Neural cell (in vitro differentiated cells): ENCODE measurements at regions not wholly inside any gene's neighbourhood (a gene's known extent, or its start where the extent isn't known, plus 50 kb on each side); places are given as distances from the start of the nearest gene placed in this dataset.

ENCODE experiments used
- H2AFZ ChIP-seq: fragments of 200-600, 300-800 bp; sonication (generic), shearing (Covaris generic); 2 replicates; pipeline ENCODE4 v1.6.0; 2014; ENCODE audit warnings: low read depth, mild to moderate bottlenecking, antibody characterized with exemption, low read length, moderate library complexity
- H3F3A ChIP-seq: fragments of 200-600 bp; shearing (Covaris generic); 2 replicates; pipeline ENCODE4 v1.6.1; 2016; ENCODE audit warnings: mild to moderate bottlenecking, moderate library complexity, mixed read lengths, antibody characterized with exemption, low read length; ENCODE audit not compliant: insufficient read depth, poor library complexity, severe bottlenecking
- H3K27ac ChIP-seq: fragments of 200-600, 300-800 bp; sonication (generic), shearing (Covaris generic); 2 replicates; pipeline ENCODE4 v1.5.1; 2014; ENCODE audit warnings: mild to moderate bottlenecking, low read length, moderate library complexity
- H3K27me3 ChIP-seq: fragments of 300-800, 200-600 bp; sonication (generic), shearing (Covaris generic); 2 replicates; pipeline ENCODE4 v1.6.0; 2014; ENCODE audit warnings: mild to moderate bottlenecking, low read depth, low read length, moderate library complexity; ENCODE audit not compliant: insufficient read depth
- H3K36me3 ChIP-seq: fragments of 300-800, 200-600 bp; sonication (generic), shearing (Covaris generic); 2 replicates; pipeline ENCODE4 v1.5.1; 2014; ENCODE audit warnings: mild to moderate bottlenecking, antibody characterized with exemption, low read length, moderate library complexity; ENCODE audit not compliant: insufficient read depth
- H3K4me2 ChIP-seq: fragments of 300-800, 200-600 bp; sonication (generic), shearing (Covaris generic); 2 replicates; pipeline ENCODE4 v1.6.0; 2014; ENCODE audit warnings: mild to moderate bottlenecking, low read length
- H3K4me3 ChIP-seq: fragments of 300-800, 200-600 bp; sonication (generic), shearing (Covaris generic); 2 replicates; pipeline ENCODE4 v1.5.1; 2014; ENCODE audit warnings: mild to moderate bottlenecking, low read length, moderate library complexity
- H3K79me2 ChIP-seq: fragments of 200-600 bp; shearing (Covaris generic); replicated peaks from 2 replicates; pipeline ENCODE4 v1.6.0; 2014; ENCODE audit warnings: mild to moderate bottlenecking, low read length, moderate library complexity; ENCODE audit not compliant: insufficient read depth
- H3K9ac ChIP-seq: fragments of 300-800, 200-600 bp; sonication (generic), shearing (Covaris generic); 2 replicates; pipeline ENCODE4 v1.6.1; 2016; ENCODE audit warnings: mild to moderate bottlenecking, low read length, mixed read lengths
- H3K9me2 ChIP-seq: fragments of 200-600 bp; shearing (Covaris generic); 2 replicates; pipeline ENCODE4 v1.6.1; 2016; ENCODE audit warnings: mild to moderate bottlenecking, low read length, mixed read lengths; ENCODE audit not compliant: insufficient read depth
- H3K9me3 ChIP-seq: fragments of 200-600, 300-800 bp; sonication (generic), shearing (Covaris generic); 2 replicates; pipeline ENCODE4 v1.6.1; 2016; ENCODE audit warnings: mild to moderate bottlenecking, mixed run types, low read length, moderate library complexity, mixed read lengths
- H4K20me1 ChIP-seq: fragments of 200-600 bp; shearing (Covaris generic); 2 replicates; pipeline ENCODE4 v1.6.1; 2016; ENCODE audit warnings: mild to moderate bottlenecking, mixed run types; ENCODE audit not compliant: insufficient read depth
- CTCF ChIP-seq: fragments of 450-650 bp; IDR thresholded peaks from 2 replicates; pipeline ENCODE4 v1.5.1; 2014; ENCODE audit warnings: antibody characterized with exemption, mild to moderate bottlenecking, moderate library complexity; ENCODE audit not compliant: poor library complexity, severe bottlenecking
- EP300 ChIP-seq: fragments of 450-650 bp; conservative IDR thresholded peaks from 2 replicates; pipeline ENCODE4 v1.6.1; 2014; ENCODE audit warnings: antibody characterized with exemption, mild to moderate bottlenecking, moderate library complexity; ENCODE audit not compliant: poor library complexity, severe bottlenecking
- EZH2 ChIP-seq: fragments of 200-600, 300-800 bp; shearing (Covaris generic), sonication (generic); IDR thresholded peaks from 2 replicates; pipeline ENCODE4 v1.6.1; 2014; ENCODE audit warnings: antibody characterized with exemption, low read length, borderline replicate concordance, mild to moderate bottlenecking; ENCODE audit not compliant: insufficient read depth, poor library complexity, severe bottlenecking
- MXI1 ChIP-seq: fragments of 450-650 bp; conservative IDR thresholded peaks from 2 replicates; pipeline ENCODE4 v1.6.1; 2014; ENCODE audit warnings: antibody characterized with exemption, mild to moderate bottlenecking; ENCODE audit not compliant: poor library complexity, severe bottlenecking
- POLR2AphosphoS5 ChIP-seq: IDR thresholded peaks from 2 replicates; pipeline ENCODE4 v1.6.1; 2012
- RAD21 ChIP-seq: fragments of 450-650 bp; conservative IDR thresholded peaks from 2 replicates; pipeline ENCODE4 v1.6.1; 2014; ENCODE audit warnings: antibody characterized with exemption, mild to moderate bottlenecking, moderate library complexity
- REST ChIP-seq: IDR thresholded peaks from 2 replicates; pipeline ENCODE4 v1.6.1; 2012; ENCODE audit warnings: borderline replicate concordance
- SMC3 ChIP-seq: fragments of 450-650 bp; conservative IDR thresholded peaks from 2 replicates; pipeline ENCODE4 v1.6.1; 2014; ENCODE audit warnings: antibody characterized with exemption, mild to moderate bottlenecking, moderate library complexity; ENCODE audit not compliant: poor library complexity
- TAF1 ChIP-seq: IDR thresholded peaks from 2 replicates; pipeline ENCODE4 v1.6.1; 2012; ENCODE audit warnings: low read depth

- no peaks in the 10 kb centered on the region for H4K20me1 ChIP-seq
- H3K4me3 ChIP-seq: no peak overlapping the region
- no peaks in the 10 kb centered on the region for H3K79me2 ChIP-seq
- no peaks in the 10 kb centered on the region for H3F3A ChIP-seq
- no peak overlapping the region for H3K4me2 ChIP-seq
- H3K27ac ChIP-seq: no peak overlapping the region
- H3K9me2 ChIP-seq: no peaks in the 10 kb centered on the region
- no peak overlapping the region for H3K9ac ChIP-seq
- TF ChIP-seq SMC3: no peak
- no peak for TF ChIP-seq EZH2
- TF ChIP-seq MXI1: no peak
- no peak for TF ChIP-seq TAF1
- no peak for TF ChIP-seq RAD21
- TF ChIP-seq REST: no peak
- no peak for TF ChIP-seq CTCF
- TF ChIP-seq EP300: no peak
- TF ChIP-seq POLR2AphosphoS5: no peak
- H3K27me3 ChIP-seq: no peaks in the 10 kb centered on the region
- H3K9me3 ChIP-seq: no peaks in the 10 kb centered on the region
- H3K36me3 ChIP-seq: no peaks in the 10 kb centered on the region
- no peak overlapping the region for H2AFZ ChIP-seq
Measured at GRCh38 chr9:88740844-88741243, 205.9 kb downstream of the NXNL2 start.

GRCh38 chr9:88741335-88741734 is 206.4 kb downstream of the NXNL2 start:
- no peak overlapping the region for H3K9ac ChIP-seq

More at GRCh38 chr9:88741335-88741734, 206.4 kb downstream of the NXNL2 start:
- no peak overlapping the region for H3K4me3 ChIP-seq
- no peaks in the 10 kb centered on the region for H3K36me3 ChIP-seq
- H3K9me2 ChIP-seq: no peaks in the 10 kb centered on the region
- no peak overlapping the region for H3K4me2 ChIP-seq
- no peaks in the 10 kb centered on the region for H3F3A ChIP-seq
- peak; percentile 29 for TF ChIP-seq RAD21
- no peak for TF ChIP-seq EP300
- TF ChIP-seq TAF1: no peak
- TF ChIP-seq REST: no peak
- TF ChIP-seq MXI1: no peak
- no peak for TF ChIP-seq POLR2AphosphoS5
- no peak for TF ChIP-seq SMC3
- TF ChIP-seq CTCF: peak; percentile 32
- no peak for TF ChIP-seq EZH2
- no peaks in the 10 kb centered on the region for H3K9me3 ChIP-seq
- H3K79me2 ChIP-seq: no peaks in the 10 kb centered on the region
- H3K27ac ChIP-seq: no peak overlapping the region
- no peak overlapping the region for H2AFZ ChIP-seq
- no peaks in the 10 kb centered on the region for H3K27me3 ChIP-seq
- no peaks in the 10 kb centered on the region for H4K20me1 ChIP-seq
